Fibroblast of mammary gland (primary cell): ENCODE measurements at regions not wholly inside any gene's neighbourhood (a gene's known extent, or its start where the extent isn't known, plus 50 kb on each side); places are given as distances from the start of the nearest gene placed in this dataset.

Experiments
- DNase-seq: peaks from one replicate; pipeline ENCODE4 v3.0.0-alpha.2; 2010; ENCODE audit warnings: low read depth
- H3K4me3 ChIP-seq: 2 replicates; pipeline ENCODE4 v1.5.1; 2011; ENCODE audit warnings: low read depth, mild to moderate bottlenecking, low read length, moderate library complexity; ENCODE audit not compliant: control insufficient read depth
- TF ChIP-seq, protein P1 (sequence below): conservative IDR thresholded peaks from 2 replicates; pipeline ENCODE4 v1.5.1; 2011; ENCODE audit warnings: low read depth, low read length, inconsistent platforms; ENCODE audit not compliant: control insufficient read depth, insufficient read depth

DNA sequence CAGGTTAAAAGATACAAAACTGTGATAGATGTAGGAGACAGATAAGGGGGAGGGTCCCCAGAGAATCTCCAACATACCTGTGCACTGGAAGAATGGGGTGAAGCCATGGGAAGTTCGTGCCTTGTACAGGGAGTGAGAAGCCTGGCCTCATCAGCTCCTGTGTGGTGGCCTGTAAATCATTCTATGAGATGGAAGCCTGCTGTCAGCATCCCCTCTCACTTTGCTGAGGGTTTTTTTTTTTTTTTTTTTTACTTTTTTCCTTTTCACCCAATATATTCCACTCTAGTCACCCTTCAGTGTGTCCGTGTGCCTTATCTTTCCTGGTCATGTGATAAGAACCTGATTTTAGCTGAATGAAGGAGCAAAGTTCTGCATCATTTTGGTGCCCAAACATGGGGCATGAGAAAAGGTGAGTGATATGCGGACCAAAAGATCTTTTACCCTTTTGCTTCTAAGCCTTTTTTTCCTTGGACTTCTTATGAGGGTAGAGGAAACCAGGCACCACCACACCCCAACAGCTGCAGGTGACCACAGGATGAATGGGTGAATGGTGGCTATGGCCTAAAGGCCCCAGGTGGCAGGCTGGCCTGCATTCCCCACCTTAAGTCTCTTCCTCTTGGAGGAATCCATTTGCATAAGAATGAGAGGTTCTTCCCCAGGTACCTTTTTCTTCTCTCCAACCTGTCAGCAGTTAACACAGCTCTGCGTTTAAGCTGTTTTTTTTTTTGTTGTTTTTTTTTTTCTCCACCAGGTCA is 1345.0 kb downstream of the NSUN3 start:
- no peak for DNase-seq
- TF ChIP-seq, protein P1, sequence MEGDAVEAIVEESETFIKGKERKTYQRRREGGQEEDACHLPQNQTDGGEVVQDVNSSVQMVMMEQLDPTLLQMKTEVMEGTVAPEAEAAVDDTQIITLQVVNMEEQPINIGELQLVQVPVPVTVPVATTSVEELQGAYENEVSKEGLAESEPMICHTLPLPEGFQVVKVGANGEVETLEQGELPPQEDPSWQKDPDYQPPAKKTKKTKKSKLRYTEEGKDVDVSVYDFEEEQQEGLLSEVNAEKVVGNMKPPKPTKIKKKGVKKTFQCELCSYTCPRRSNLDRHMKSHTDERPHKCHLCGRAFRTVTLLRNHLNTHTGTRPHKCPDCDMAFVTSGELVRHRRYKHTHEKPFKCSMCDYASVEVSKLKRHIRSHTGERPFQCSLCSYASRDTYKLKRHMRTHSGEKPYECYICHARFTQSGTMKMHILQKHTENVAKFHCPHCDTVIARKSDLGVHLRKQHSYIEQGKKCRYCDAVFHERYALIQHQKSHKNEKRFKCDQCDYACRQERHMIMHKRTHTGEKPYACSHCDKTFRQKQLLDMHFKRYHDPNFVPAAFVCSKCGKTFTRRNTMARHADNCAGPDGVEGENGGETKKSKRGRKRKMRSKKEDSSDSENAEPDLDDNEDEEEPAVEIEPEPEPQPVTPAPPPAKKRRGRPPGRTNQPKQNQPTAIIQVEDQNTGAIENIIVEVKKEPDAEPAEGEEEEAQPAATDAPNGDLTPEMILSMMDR, result no peak

DNA sequence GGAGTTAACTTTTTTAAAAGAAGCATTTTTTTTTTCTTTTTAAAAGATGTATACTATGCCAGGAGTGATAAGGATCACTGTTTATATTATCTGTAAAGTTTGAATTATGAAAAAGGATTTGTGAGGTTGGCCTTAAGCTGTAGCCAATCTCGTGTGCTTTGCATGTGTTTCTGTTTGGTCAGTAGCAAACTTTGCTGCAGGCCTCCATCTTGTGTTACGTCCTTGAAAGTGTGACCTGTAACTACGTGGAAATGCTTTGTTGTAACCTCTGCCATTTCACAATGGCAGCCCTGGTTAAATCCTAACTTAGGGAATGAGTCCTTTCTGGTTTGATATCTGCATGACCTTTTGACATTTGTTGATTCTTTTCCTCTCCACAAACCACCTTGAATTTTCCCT is 1345.6 kb downstream of the NSUN3 start:
- no peak overlapping the region for H3K4me3 ChIP-seq
- TF ChIP-seq, protein P1, result no peak
- DNase-seq, result no peak

More for the DNA sequence above, 1345.0 kb downstream of the NSUN3 start:
- H3K4me3 ChIP-seq, result no peak overlapping the region

DNA sequence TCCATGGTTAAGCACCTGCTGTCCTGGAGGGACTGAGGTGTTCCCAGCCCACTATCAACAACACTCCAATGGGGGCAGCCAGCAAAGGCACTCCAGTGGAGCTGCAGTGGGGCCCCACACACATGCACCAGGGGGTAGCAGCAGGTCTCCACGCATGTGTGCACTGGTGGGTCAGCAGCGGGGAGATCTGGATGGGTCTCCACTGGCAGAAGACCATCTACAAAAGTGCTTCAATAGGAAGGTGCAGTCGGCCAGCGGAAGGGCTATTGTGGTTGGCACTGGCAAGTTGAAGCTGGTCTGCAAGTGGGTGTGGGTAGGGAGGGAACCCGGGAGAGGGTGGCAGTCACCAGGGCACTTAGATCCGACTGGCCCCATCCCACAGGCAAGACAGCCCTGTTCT is 1355.4 kb downstream of the NSUN3 start:
- no peak overlapping the region for H3K4me3 ChIP-seq
- DNase-seq, result no peak
- TF ChIP-seq, protein P1, result no peak

DNA sequence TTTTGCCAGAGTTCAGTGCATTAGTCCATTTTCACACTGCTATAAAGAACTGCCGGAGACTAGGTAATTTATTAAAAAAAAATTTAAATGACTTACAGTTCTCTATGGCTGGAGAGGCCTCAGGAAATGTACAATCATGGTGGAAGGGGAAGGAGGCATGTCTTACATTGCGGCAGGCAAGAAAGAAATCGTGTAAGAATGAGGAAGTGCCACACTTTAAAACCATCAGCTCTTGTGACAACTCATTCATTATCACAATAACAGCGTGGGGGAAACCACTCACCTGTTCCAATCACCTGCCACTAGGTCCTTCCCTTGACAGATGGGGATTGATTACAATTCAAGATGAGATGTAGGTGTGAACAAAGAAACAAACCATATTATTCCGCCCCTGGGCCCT is 1361.4 kb downstream of the NSUN3 start:
- TF ChIP-seq, protein P1, result no peak
- no peak for DNase-seq
- no peak overlapping the region for H3K4me3 ChIP-seq

DNA sequence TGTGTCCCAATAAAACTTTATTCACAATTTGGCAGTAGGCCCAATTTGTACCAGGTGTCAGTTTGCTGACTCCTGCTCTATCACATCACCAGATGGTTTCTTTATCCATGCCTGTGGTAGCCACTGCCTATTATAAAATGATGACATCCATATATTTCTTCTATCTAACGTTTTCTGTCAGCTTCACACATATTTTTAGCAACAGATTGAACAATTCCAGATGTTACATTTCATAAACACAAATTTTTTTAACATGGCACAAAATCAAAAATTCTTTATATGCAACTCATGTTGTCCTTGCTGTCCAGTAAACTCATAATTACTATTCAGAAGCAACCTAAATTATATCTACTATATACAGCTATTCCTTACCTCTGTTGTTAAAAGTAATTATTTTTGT is 1371.6 kb downstream of the NSUN3 start:
- peak; percentile 28 for DNase-seq

DNA sequence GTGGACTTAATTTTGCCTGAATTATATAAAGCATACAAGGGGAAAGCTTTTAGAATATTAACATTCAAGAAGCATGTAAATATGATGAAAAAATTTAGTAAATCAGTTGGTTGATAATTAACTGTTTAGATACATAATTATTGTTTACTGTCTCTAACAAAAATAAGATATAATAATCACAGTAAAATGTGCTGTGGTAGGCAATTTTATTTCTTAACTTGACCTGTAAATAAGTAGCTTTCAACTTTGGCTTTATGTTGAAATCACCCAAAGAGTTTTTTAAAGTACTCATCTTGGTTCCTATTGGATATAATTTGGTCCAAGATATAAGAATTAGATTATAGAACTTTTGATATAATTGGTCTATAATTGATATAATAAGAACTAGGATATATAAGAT is 1374.5 kb downstream of the NSUN3 start:
- TF ChIP-seq, protein P1, result no peak
- no peak overlapping the region for H3K4me3 ChIP-seq
- no peak for DNase-seq

More for the DNA sequence above, 1371.6 kb downstream of the NSUN3 start:
- TF ChIP-seq, protein P1, result no peak
- no peak overlapping the region for H3K4me3 ChIP-seq
